ENCODE measurements at regions not wholly inside any gene's neighbourhood (a gene's known extent, or its start where the extent isn't known, plus 50 kb on each side); places are given as distances from the start of the nearest gene placed in this dataset.

DNA sequence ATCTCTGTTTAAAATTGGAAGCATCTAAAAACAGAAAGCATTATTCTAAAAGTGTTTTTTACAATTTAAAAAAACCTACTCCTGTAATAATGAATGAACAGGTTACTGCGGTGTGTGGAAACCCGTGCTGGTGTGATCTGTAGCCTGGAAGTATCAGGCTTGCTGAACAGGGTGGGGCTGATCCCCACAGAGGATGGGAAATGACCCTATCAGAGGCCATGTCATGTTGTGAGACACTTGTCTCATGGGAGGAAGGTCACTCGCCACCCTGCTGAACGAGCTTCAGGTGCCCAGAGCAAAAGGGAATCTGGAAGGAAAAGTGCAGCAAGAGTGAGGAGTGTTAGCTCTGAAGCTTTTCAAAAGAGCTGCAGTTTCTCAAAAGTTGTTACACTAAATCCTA, 320.7 kb downstream of the RRAGC start:
- H3K27me3 Mint-ChIP-seq = peaks cover 27 to 59% of the 10 kb centered on the region in 2 donors
- DNase-seq = no peak
- no peak overlapping the region for H3K27ac Mint-ChIP-seq
- H3K4me3 Mint-ChIP-seq = no peak overlapping the region
- ATAC-seq (replicated peaks) = no peak
- H3K4me1 Mint-ChIP-seq (ENCODE audit: low read depth in 2 of 2) = no peaks in the 10 kb centered on the region
- no peaks in the 10 kb centered on the region for H3K9me3 Mint-ChIP-seq
- no peaks in the 10 kb centered on the region for H3K36me3 Mint-ChIP-seq (ENCODE audit: insufficient read depth)

DNA sequence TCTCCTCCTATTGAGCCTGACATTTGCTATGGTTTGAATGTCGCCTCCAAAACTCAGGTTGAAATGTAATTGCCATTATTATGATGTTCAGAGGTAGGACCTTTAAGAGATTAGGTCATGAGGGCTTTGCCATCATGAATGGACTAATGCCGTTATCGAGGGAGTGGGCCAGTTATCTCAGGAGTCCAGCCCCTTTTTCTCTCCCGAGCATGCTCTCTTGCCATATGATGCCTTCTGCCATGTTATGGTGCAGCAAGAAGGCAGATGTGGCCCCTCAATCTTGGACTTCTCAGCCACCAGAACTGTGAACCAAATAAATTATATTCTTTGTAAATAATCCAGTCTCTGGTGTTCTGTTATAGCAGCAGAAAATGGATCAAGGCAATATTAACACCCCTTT, 323.5 kb downstream of the RRAGC start:
- ATAC-seq (replicated peaks) (no peak), DNase-seq (no peak)
- Mint-ChIP-seq H3K9me3 (no peaks in the 10 kb centered on the region), H3K4me3 (no peak overlapping the region), H3K36me3 (ENCODE audit: insufficient read depth) (no peaks in the 10 kb centered on the region), H3K27ac (no peak overlapping the region), H3K27me3 (peaks cover 22 to 41% of the 10 kb centered on the region in 2 donors), H3K4me1 (ENCODE audit: low read depth in 2 of 2) (no peaks in the 10 kb centered on the region)

DNA sequence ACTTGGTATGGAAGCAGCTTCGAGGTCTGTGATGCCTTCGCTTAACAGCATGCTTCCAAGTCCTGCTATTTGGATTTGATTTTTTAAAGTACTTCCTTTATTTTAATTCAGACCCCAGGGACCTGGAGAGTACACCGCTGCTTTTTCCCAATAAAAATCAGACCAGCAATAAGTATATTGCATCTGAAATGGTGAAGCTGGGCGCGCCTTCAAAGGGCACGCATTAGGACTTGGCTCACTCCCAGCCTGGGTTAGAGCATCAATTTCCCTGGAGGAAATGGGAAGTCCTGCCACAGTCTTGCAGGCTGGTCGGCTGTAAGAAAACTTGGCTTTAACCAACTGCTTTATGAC, 325.1 kb downstream of the RRAGC start:
- DNase-seq (no peak), ATAC-seq (replicated peaks) (no peak)
- H3K4me3 Mint-ChIP-seq = no peak overlapping the region
- no peaks in the 10 kb centered on the region for H3K9me3 Mint-ChIP-seq
- H3K4me1 Mint-ChIP-seq (ENCODE audit: low read depth in 2 of 2) = no peaks in the 10 kb centered on the region
- H3K27ac Mint-ChIP-seq = no peak overlapping the region
- H3K36me3 Mint-ChIP-seq (ENCODE audit: insufficient read depth) = no peaks in the 10 kb centered on the region
- peaks cover 13 to 25% of the 10 kb centered on the region in 2 donors for H3K27me3 Mint-ChIP-seq

DNA sequence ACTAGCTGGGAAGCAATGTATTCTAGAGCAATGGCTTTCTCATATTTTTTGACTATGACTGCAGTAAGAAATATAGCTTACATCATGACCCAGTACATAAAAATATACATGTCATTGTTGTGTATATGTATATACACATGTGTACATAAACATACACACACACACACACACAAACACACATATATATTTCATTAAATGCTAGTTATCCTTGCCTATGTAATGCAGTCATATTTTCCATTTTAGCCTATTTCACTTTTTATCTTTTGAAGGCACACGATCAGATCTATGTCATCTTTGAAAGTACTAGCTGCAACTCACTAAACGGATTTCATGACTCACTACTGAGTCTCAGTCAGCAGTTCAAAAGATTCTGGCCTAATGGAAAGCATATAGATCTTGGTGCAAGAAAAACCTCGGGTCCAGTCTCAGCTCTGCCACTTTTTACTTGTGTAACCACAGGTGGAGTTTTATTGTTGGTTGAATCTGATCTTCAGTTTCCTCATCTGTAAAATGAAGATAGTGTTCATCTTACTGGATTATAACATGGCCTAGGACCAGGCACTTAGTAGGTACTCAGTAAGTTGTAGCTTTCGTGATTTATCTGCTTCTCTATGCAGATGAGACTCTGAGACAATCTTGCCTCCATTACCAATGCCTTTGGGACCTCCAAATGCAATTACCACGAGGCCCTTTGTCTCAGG, 325.6 kb downstream of the RRAGC start:
- Mint-ChIP-seq H3K27me3 (peaks cover 13 to 25% of the 10 kb centered on the region in 2 donors), H3K36me3 (ENCODE audit: insufficient read depth) (no peaks in the 10 kb centered on the region), H3K4me3 (no peak overlapping the region), H3K9me3 (no peaks in the 10 kb centered on the region), H3K27ac (no peak overlapping the region), H3K4me1 (ENCODE audit: low read depth in 2 of 2) (no peaks in the 10 kb centered on the region)
- ATAC-seq (replicated peaks) (no peak), DNase-seq (no peak)

DNA sequence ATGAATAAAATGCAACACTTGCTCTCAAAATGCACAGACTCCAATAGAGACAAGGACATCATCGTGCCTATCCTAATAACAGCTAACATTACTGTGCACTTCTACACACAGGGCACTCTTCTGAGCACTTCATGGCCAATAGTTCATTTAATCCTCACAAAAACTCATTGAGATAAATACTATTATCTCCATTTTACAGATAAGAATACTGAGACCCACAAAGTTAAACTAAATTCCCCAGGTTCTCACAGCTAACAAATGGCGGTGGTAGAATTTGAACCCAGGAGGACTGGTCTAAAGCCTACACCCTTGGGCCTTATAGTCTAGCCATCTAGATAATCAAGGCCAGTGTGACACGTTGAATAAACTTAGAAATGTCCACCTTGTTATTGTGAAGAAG, 328.6 kb downstream of the RRAGC start:
- Mint-ChIP-seq H3K27ac (no peak overlapping the region), H3K4me1 (ENCODE audit: low read depth in 2 of 2) (peaks cover 10 to 11% of the 10 kb centered on the region in 2 donors), H3K4me3 (no peak overlapping the region), H3K36me3 (ENCODE audit: insufficient read depth) (no peaks in the 10 kb centered on the region), H3K9me3 (no peaks in the 10 kb centered on the region), H3K27me3 (peaks cover 9 to 24% of the 10 kb centered on the region in 2 donors)
- no peak for ATAC-seq (replicated peaks)
- DNase-seq = no peak

DNA sequence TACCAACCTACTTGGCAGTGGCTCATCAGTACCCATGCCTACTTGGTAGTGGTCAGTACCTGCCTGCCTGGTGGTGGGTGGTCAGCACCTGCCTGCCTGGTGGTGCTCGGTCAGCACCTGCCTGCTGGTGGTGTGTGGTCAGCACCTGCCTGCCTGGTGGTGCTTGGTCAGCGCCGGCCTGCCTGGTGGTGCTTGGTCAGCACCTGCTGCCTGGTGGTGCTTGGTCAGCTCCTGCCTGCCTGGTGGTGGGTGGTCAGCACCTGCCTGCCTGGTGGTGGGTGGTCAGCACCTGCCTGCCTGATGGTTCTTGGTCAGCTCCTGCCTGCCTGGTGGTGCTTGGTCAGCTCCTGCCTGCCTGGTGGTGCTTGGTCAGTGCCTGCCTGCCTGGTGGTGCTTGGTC, 329.6 kb downstream of the RRAGC start:
- no peaks in the 10 kb centered on the region for H3K36me3 Mint-ChIP-seq (ENCODE audit: insufficient read depth)
- no peaks in the 10 kb centered on the region for H3K9me3 Mint-ChIP-seq
- H3K27me3 Mint-ChIP-seq = peaks cover 10 to 18% of the 10 kb centered on the region in 2 donors
- ATAC-seq (replicated peaks) (no peak), DNase-seq (no peak)
- H3K27ac Mint-ChIP-seq = no peak overlapping the region
- peaks cover 10 to 11% of the 10 kb centered on the region in 2 donors for H3K4me1 Mint-ChIP-seq (ENCODE audit: low read depth in 2 of 2)
- no peak overlapping the region for H3K4me3 Mint-ChIP-seq

DNA sequence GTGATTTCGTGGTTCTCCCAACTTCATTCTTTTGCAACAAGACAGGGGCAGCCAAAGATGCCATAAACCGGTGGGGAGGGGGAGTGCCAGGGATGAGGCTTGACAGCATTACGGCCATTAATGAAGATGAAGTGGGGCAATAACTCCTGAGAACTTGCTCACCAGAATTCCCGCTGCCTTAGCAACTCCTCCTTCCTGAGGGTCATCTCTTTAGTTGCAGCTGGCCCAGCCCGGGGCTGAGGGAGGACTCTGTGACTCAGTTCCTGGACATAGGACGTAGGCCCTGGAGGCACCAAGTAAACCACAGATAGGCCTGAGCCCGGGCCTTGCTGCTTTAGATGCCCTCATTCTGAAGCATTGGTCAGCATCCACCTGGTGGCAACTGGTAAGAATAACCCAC, 330.2 kb downstream of the RRAGC start:
- Mint-ChIP-seq H3K36me3 (ENCODE audit: insufficient read depth) (no peaks in the 10 kb centered on the region), H3K27me3 (peaks cover 13 to 22% of the 10 kb centered on the region in 2 donors), H3K27ac (no peak overlapping the region), H3K9me3 (no peaks in the 10 kb centered on the region), H3K4me1 (ENCODE audit: low read depth in 2 of 2) (peaks cover 10 to 11% of the 10 kb centered on the region in 2 donors), H3K4me3 (no peak overlapping the region)
- ATAC-seq (replicated peaks) (no peak), DNase-seq (no peak)

DNA sequence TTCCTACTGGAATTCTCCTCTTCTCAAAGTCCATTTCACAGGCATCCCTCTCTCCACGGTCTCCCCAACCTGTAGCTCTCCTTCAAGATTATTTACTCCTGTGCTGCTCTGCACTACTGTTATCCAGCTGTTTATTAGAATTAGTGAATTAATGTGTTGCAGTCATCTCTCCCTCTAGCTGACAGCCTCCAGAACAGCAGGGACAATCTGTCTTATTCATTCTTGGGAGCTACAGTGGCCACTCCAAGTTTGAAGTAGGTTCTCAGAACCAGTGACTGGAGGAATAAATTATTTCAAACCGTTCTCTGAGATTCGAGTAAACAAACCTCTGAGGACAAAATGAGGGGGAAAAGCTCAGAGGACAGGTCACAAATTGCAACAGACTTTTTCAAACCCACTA, 330.9 kb downstream of the RRAGC start:
- H3K27ac Mint-ChIP-seq = no peak overlapping the region

DNA sequence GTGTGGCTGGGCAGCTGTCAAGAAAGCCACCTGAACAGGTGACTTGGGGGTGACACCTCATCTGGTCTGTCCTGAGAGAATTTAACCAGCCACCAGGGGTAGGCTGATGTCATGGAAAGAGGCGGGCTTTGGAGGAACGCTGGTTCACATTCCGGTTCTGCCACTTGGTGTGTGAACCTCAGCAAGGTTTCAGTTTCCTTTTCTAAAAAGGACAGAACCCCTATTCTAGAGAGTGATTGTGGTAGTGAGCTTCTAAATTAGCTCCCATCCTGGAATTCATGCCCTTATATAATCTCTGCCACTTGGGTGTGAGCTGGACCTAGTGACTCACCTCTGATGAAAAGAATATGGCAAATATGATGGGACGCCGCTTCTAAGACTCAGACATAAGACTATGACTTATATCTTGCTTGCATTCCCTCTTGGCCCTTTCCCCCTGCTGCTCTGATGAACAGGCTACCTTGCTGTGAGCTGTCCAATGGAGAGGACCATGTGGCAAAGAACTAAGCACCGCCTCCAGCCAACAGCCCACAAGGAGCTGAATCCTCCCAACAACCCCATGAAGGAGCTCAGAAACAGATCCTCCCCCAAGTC, 332.1 kb downstream of the RRAGC start:
- peak overlapping the region in 1 of 2 donors; percentile 55 for H3K27ac Mint-ChIP-seq
- peaks cover 10 to 11% of the 10 kb centered on the region in 2 donors for H3K4me1 Mint-ChIP-seq (ENCODE audit: low read depth in 2 of 2)
- no peaks in the 10 kb centered on the region for H3K9me3 Mint-ChIP-seq
- DNase-seq = peak; percentile 2 to 19 (median 12)
- peak; percentile 73 for ATAC-seq (replicated peaks)
- peak overlapping the region; percentile 35 to 68 for H3K4me3 Mint-ChIP-seq
- H3K27me3 Mint-ChIP-seq = peaks cover 23 to 36% of the 10 kb centered on the region in 2 donors
- H3K36me3 Mint-ChIP-seq (ENCODE audit: insufficient read depth) = no peaks in the 10 kb centered on the region

More for the DNA sequence above, 330.9 kb downstream of the RRAGC start:
- Mint-ChIP-seq H3K9me3 (no peaks in the 10 kb centered on the region), H3K27me3 (peaks cover 16 to 30% of the 10 kb centered on the region in 2 donors), H3K36me3 (ENCODE audit: insufficient read depth) (no peaks in the 10 kb centered on the region), H3K4me1 (ENCODE audit: low read depth in 2 of 2) (peaks cover 10 to 11% of the 10 kb centered on the region in 2 donors), H3K4me3 (no peak overlapping the region)
- ATAC-seq (replicated peaks) (no peak), DNase-seq (no peak)

DNA sequence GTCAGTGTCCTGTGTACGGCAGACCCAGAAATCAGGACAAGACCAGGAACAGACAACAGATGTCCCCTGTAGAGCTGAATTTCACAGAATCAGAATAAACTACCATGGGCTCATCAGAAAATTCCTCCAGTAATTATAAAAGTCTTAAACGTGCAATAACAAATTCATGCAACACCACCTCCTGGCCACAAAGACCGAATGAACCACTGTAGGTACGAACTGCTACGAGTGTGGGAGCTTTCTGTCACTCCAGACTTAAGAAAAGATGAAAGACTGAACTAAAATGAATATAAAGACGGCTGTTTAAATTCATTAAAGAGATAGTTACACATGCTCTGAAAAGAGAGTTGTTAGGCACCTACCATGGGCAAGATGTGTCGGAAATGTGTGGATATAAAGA, 333.5 kb downstream of the RRAGC start:
- ATAC-seq (replicated peaks) (no peak), DNase-seq (no peak)
- no peak overlapping the region for H3K27ac Mint-ChIP-seq
- H3K4me3 Mint-ChIP-seq = no peak overlapping the region
- no peaks in the 10 kb centered on the region for H3K9me3 Mint-ChIP-seq
- H3K27me3 Mint-ChIP-seq = peaks cover 23 to 36% of the 10 kb centered on the region in 2 donors
- H3K4me1 Mint-ChIP-seq (ENCODE audit: low read depth in 2 of 2) = peaks cover 10 to 11% of the 10 kb centered on the region in 2 donors
- H3K36me3 Mint-ChIP-seq (ENCODE audit: insufficient read depth) = no peaks in the 10 kb centered on the region

DNA sequence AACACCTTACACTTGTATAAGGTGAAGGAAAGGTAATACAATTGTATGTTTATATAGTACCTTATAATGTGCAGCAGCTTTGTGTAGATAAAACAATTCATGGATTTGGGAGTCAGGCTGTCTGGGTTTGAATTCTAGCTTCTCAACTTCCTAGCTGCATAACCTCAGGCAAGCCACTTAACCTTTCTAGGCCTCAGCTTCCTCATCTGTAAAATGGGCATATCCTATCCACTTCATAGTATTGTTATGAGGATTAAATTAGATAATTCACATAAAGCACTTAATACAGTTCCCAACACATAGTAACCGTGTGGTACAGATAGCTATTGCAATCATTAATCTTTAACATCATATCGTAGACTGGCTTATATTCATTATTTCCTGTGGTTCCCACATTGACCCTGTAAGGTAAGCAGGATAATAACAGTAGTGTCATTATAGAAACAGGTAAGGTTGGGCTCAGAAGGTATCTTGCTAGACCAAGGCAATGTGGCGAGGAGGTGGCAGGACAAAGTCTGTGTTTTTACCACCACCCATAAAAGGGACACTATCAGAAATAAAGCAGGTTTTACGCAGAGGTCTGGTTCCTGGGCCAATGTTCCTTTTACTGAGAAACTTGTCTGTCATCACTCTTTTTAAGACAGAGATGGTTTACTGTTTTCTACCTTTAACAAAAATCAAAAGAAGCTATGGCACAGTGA, 334.1 kb downstream of the RRAGC start:
- ATAC-seq (replicated peaks) (no peak), DNase-seq (no peak)
- Mint-ChIP-seq H3K27me3 (peaks cover 26 to 38% of the 10 kb centered on the region in 2 donors), H3K4me1 (ENCODE audit: low read depth in 2 of 2) (peaks cover 10 to 12% of the 10 kb centered on the region in 2 donors), H3K4me3 (no peak overlapping the region), H3K36me3 (ENCODE audit: insufficient read depth) (no peaks in the 10 kb centered on the region), H3K27ac (no peak overlapping the region), H3K9me3 (no peaks in the 10 kb centered on the region)

DNA sequence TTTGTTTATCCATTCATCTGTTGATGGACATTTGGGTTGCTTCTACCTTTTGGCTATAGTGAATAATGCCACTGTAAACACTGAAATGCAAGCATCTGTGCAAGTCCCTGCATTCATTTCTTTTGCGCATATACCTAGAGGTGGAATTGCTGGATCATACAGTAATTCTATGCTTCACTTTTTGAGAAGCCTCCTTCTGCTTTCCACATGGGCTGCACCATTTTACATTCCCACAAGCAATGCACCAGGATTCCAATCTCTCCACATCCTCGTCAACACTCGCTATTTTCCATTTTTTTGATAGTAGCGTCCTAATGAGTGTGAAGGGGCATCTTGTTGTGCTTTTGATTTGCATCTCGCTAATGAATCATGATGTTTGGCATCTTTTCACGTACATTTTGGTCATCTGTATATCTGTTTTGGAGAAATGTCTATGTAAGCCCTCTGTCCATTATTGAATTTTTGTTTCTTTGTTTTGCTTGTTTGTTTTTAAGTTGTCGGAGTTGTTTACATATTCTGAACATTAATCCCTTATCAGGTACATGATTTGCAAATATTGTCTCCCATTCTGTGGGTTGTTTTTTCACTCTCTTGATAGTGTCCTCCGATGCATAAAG, 335.4 kb downstream of the RRAGC start:
- DNase-seq (no peak), ATAC-seq (replicated peaks) (no peak)
- Mint-ChIP-seq H3K27me3 (peaks cover 36 to 50% of the 10 kb centered on the region in 2 donors), H3K4me1 (ENCODE audit: low read depth in 2 of 2) (peaks cover 10 to 12% of the 10 kb centered on the region in 2 donors), H3K36me3 (ENCODE audit: insufficient read depth) (no peaks in the 10 kb centered on the region), H3K9me3 (no peaks in the 10 kb centered on the region), H3K27ac (no peak overlapping the region), H3K4me3 (no peak overlapping the region)

DNA sequence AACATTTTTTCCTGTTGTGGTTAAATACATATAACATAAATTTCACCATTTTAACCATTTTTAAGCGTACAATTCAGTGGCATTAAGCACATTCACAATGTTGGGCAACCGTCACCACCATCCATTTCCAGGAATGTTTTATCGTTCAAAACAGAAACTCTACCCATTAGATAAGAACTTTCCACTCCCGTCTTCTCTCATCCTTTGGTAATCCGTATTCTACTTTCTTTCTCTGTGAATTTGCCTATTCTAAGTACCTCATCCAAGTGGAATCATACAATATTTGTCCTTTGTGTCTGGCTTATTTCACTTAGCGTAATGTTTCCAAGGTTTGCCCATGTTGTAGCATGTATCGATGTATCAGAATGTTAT, 336.0 kb downstream of the RRAGC start:
- Mint-ChIP-seq H3K36me3 (ENCODE audit: insufficient read depth) (no peaks in the 10 kb centered on the region), H3K27me3 (peaks cover 42 to 56% of the 10 kb centered on the region in 2 donors), H3K4me3 (no peak overlapping the region), H3K4me1 (ENCODE audit: low read depth in 2 of 2) (peaks cover 10 to 12% of the 10 kb centered on the region in 2 donors), H3K27ac (no peak overlapping the region), H3K9me3 (no peaks in the 10 kb centered on the region)
- ATAC-seq (replicated peaks) = no peak
- DNase-seq = no peak
